Left colon (tissue), 2 donors: ENCODE measurements at regions not wholly inside any gene's neighbourhood (a gene's known extent, or its start where the extent isn't known, plus 50 kb on each side); places are given as distances from the start of the nearest gene placed in this dataset.

Experiments used
- ATAC-seq: fragments of 200-7000 bp; cut with Tn5 transposase; one replicate; pipeline ENCODE4 v1.9.1; 2020; ENCODE audit warnings: mild to moderate bottlenecking, moderate library complexity
- DNase-seq, 2 donors: peaks; one replicate each; pipeline ENCODE4 v3.0.0-alpha.2; 2020
- intact Hi-C, 2 donors: fragments of 100-400 bp; cut with DNase I in 1 of 2; cut with micrococcal nuclease in 1 of 2; formaldehyde crosslinking; loops; one replicate each; pipeline versions ENCODE4 v1.11.2 to v1.14.0; 2022; cut with DNase I, micrococcal nuclease
- donor health status: DM: no; HTN: no; CAD: no.
- donor health status: DM: yes; HTN: yes; CAD: no.

DNA sequence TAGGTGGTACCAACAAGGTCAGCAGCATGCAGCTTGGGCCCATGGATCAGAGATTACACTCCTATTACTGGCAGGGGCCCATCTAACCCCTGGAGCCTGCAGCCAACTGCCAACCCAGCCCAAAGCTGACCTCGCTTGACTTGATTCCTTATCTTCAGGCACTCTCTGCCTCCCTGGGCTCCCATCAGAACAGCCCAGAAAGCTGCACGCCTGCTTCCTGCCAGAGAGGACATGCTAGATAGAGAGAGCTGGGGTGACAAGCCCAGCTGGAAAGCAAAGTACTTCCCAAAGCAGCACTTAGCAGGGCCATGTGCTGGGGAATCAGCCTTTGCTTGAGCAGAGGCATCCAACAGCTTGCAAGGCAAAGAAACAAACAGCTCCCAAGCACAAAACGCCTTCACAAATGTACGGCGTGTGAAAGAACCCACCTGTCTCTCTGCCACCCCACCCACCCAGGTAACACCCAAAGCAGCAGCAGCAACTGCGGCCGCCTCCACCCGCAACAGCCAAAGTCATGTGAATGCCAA lies 74.2 kb upstream of the NLK start:
- intact Hi-C loops: no loop called here
- ATAC-seq (no peak), DNase-seq (no peak)

DNA sequence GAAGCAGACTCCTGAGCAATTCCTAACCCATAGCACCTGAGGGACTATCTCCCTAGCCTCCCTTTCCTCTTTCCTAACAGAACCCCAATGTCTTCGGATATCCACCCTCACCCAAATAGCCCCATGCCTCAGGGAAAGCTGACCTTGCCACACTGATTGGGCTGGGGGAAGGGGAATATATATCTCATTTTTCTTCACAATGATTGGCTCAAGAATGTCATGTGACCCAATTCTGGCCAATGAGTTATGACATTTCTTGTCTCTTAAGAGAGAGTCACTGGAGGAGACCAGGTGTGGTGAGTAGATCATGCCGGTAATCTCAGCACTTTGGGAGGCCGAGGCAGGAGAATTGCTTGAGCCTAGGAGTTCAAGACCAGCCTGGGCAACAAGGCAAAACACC lies 71.9 kb upstream of the NLK start:
- no peak for ATAC-seq
- intact Hi-C loops: no loop called here
- DNase-seq: no peak

DNA sequence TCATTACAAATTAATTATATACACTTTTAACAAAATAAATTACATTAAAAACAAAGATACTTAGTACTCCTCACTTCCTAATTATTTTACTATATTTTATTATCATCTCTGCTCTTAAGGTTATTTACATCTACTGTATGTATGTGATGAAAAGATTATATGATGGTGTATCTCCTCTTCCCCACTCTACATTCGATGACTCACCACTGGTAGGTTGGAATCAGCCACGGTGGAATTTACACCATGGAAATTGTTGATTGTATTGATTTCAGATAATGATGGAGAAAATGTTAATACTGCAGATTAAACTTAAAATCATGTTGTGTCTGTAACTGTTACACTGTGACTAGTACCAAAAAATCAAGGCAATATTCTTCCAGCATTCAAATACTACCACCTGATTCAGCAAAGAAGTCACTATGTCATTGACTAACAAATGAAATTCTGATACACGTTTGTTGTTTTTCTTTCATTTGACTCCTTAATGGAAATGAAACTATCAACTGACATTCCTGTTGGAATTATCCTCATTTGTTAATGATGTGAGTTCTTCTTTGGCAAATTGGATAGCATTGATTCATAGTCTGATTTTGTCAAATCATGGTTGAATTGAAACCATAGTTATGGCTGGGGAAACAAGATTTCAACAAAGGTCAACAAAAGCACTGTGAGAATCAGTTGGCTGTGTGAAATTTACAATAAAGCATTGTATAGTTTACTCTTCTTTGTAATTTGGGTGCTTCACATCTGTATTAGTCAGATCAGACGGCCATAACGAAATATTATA lies 69.0 kb upstream of the NLK start:
- no peak for DNase-seq
- intact Hi-C loops: no loop called here
- no peak for ATAC-seq

DNA sequence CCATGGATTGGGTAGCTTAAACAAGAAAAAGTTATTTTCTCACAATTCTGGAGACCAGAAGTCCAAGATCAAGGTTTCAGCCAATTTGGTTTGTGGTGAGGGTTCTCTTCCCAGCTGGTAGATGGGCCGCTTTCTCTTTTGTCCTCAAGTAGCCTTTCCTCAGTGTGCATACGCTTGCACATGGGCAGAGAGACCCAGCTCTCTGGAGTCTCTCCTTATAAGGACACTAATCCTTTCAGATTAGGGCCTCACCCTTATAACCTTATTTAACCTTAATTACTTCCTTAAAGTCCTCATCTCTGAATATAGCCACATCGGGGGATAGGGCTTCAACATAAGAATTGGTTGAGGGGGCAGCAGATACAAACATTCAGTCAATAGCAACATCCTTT lies 68.4 kb upstream of the NLK start:
- intact Hi-C loops: no loop called here
- ATAC-seq: no peak
- no peak for DNase-seq

- intact Hi-C loops: no loop called here
- ATAC-seq (no peak), DNase-seq (no peak)
Observed at GRCh38 chr17:27974531-27975145, 67.8 kb upstream of the NLK start.

DNA sequence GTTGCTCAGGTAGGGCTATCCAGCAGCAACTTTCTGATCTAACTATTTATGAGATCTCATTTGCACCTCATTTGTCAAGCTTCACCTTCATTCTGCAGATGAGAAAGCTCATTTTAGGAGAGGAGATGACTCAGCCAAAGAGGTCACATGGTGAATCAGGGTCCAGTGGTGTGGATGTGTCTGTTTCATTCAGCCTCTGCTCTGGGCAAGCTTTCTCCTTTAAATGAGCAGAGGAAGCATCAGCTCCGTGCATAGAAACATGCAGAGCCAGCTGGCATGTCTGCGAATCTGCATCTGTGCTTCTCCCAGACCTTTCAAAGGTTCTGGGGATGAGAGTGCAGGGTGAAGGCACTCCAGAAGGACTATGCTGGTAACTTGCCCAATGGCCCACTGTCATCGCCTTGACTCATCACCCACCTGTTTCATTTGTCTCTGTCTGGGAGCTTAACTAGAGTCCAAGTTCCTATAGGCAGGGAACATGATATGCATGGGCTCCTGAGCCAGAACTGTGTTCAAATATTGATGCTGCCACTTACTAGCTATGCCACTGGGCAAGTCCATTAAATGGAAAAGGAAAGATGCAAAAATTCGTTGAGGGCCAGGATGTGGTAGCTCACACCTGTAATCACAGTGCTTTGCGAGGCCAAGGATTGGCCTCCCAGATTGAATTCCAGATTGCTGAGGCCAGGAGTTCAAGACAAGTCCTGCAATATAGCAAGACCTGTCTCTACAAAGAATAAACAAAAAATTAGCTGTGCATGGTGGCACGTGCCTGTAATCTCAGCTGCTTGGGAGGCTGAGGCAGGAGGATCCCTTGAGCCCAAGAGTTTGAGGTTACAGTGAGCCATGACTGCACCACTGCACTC lies 67.1 kb upstream of the NLK start:
- intact Hi-C loops: no loop called here
- no peak for DNase-seq
- ATAC-seq: no peak

GRCh38 chr17:27976331-27976730 lies 66.1 kb upstream of the NLK start:
- DNase-seq: no peak
- no peak for ATAC-seq
- intact Hi-C loops: no loop called here

DNA sequence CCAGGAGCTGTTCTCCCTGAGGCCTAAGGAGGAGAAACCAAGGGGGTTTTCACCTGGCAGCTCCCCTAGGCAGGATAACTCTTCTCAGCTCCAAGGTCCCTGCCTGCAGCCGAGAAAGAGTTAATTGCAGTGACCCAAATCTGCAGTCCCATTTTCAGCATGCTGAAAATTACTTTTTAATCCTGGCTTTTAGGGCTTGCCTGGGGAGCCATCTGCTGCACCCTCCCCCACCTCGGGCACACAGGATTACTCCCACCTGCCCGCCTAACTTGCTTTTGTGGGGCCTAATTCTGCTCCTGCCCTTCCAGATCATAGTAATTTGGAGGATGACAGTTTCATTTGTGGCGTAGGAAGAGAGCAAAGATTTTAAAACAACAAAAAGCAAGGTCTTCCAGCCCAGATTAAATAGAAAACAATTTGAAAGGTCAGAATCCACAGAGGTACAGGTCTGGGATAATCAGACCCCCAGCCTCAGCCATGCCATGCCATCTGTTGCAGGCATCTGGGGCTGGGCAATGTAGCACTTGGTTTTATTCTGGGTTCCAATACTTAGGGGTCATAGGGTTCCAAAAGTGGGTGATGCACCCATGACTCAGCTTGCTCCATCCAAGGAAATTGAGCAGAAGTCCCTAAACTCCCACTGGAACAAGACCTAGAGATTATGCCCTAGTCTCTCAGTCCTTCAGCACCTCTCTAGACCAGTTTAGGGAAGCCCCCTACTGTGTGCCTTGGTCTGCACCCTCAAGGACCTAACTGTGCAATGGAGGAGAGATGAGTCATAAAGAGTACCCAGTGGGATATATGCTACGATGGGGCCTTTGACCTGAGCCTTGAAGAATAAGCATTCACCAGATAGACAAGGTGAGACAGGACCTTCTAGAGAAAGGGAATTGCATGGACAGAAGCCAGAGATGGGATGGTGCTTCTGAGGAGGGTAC lies 64.5 kb upstream of the NLK start:
- ATAC-seq (no peak), DNase-seq (no peak)
- intact Hi-C loops: no loop called here

GRCh38 chr17:27978689-27979175 lies 63.7 kb upstream of the NLK start:
- intact Hi-C loops: no loop called here
- no peak for DNase-seq
- no peak for ATAC-seq

- DNase-seq: no peak
- intact Hi-C loops: no loop called here
- no peak for ATAC-seq
Observed at GRCh38 chr17:27980043-27980442, 62.4 kb upstream of the NLK start.

DNA sequence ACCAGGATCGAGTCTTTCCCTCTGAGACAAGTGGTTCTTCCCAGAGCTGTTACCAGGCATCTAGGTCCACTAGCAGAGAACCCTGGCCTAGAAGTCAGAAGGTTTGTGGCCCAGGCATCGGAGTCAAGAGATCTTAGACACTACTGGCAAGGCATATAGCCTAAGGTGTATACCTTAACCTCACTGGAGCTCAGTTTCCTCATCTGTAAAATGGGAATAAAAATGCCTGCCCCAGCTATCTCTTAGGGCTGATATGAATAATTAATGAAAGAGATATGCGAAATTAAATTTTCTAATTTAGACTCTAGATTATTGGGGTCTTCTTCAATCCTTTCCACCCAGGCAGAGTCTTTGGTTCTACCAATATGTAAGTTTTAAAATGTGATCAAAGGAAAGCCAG lies 60.5 kb upstream of the NLK start:
- ATAC-seq: no peak
- intact Hi-C loops: no loop called here

GRCh38 chr17:27982688-27983087 lies 59.8 kb upstream of the NLK start:
- ATAC-seq: no peak
- intact Hi-C loops: no loop called here
- no peak for DNase-seq

More for the DNA sequence above, 60.5 kb upstream of the NLK start:
- DNase-seq: no peak

GRCh38 chr17:27983853-27984252 lies 58.6 kb upstream of the NLK start:
- ATAC-seq (no peak), DNase-seq (no peak)
- intact Hi-C loops: no loop called here

- DNase-seq (no peak), ATAC-seq (no peak)
- intact Hi-C loops: no loop called here
Observed at GRCh38 chr17:27984404-27984803, 58.1 kb upstream of the NLK start.

DNA sequence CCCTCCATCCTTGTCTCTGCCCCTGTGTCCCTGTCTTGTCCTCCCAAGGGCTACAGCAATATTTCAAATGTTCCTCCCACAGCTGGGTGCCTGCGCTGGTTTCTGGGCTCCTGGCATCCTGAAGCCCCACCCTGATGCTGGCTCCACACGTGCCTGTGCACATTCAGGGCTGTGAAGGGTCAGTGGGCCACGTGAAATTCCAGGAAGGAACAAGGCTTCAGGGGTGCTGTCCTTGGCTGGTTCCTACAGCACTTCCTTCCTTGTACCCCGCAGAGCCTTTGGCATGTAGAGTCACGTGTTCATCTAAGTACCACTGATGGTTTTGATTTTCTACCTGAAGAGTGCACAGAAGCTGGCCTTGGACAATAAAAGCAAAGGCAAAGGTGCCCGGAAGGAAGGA lies 57.7 kb upstream of the NLK start:
- intact Hi-C loops: no loop called here
- ATAC-seq: peak; percentile 18

GRCh38 chr17:27985306-27985705 lies 57.2 kb upstream of the NLK start:
- intact Hi-C loops: no loop called here
- ATAC-seq (peak; percentile 46), DNase-seq (peak in 1 of 2 donors; percentile 4)

More for the DNA sequence above, 57.7 kb upstream of the NLK start:
- no peak for DNase-seq

GRCh38 chr17:27985736-27986399 lies 56.6 kb upstream of the NLK start:
- no peak for ATAC-seq
- no peak for DNase-seq
- intact Hi-C loops: no loop called here
